ENCODE measurements at regions not wholly inside any gene's neighbourhood (a gene's known extent, or its start where the extent isn't known, plus 50 kb on each side); places are given as distances from the start of the nearest gene placed in this dataset.
"Not testable (repeated sequence)": the region's sequence is repeated elsewhere in the genome, so short reads cannot be mapped to it uniquely, and the experiment has no call there.

- DNase-seq = no peak
These were observed 292.9 kb downstream of the LTN1 start for GRCh38 chr21:28699596-28700259.

GRCh38 chr21:28699186-28699585, 293.5 kb downstream of the LTN1 start:
- no peak for DNase-seq

- no peak for DNase-seq
These were observed 295.8 kb downstream of the LTN1 start for GRCh38 chr21:28696844-28697410.

GRCh38 chr21:28693476-28693875, 299.2 kb downstream of the LTN1 start:
- no peak for DNase-seq

- DNase-seq = no peak
These were observed 302.5 kb downstream of the LTN1 start for GRCh38 chr21:28690196-28690595.

- DNase-seq = no peak
These were observed 304.3 kb downstream of the LTN1 start for GRCh38 chr21:28688381-28688780.

- DNase-seq = no peak
These were observed 305.1 kb downstream of the LTN1 start for GRCh38 chr21:28687586-28687985.

GRCh38 chr21:28683982-28684752, 308.5 kb downstream of the LTN1 start:
- no peak for DNase-seq

GRCh38 chr21:28682884-28683283, 309.8 kb downstream of the LTN1 start:
- DNase-seq = not testable (repeated sequence)

- DNase-seq = not testable (repeated sequence)
These were observed 315.6 kb downstream of the LTN1 start for GRCh38 chr21:28677096-28677495.

- DNase-seq = no peak
These were observed 317.2 kb downstream of the LTN1 start for GRCh38 chr21:28675331-28676041.

- no peak for DNase-seq
These were observed 317.9 kb downstream of the LTN1 start for GRCh38 chr21:28674763-28675162.

- DNase-seq = no peak
These were observed 321.0 kb downstream of the LTN1 start for GRCh38 chr21:28671549-28672195.

- DNase-seq = no peak
These were observed 322.6 kb downstream of the LTN1 start for GRCh38 chr21:28669971-28670653.

GRCh38 chr21:28669321-28669720, 323.4 kb downstream of the LTN1 start:
- no peak for DNase-seq

GRCh38 chr21:28663754-28664153, 328.9 kb downstream of the LTN1 start:
- DNase-seq = no peak

GRCh38 chr21:28663111-28663693, 329.5 kb downstream of the LTN1 start:
- DNase-seq = no peak

- no peak for DNase-seq
These were observed 335.1 kb downstream of the LTN1 start for GRCh38 chr21:28657566-28657965.

- no peak for DNase-seq
These were observed 337.2 kb downstream of the LTN1 start for GRCh38 chr21:28655471-28655870.

GRCh38 chr21:28654406-28654805, 338.3 kb downstream of the LTN1 start:
- DNase-seq = no peak

GRCh38 chr21:28644762-28645161, 347.9 kb downstream of the LTN1 start:
- DNase-seq = no peak

- no peak for DNase-seq
These were observed 349.8 kb downstream of the LTN1 start for GRCh38 chr21:28642891-28643290.

Measured in SHP77 (cell line).